ENCODE measurements at regions not wholly inside any gene's neighbourhood (a gene's known extent, or its start where the extent isn't known, plus 50 kb on each side); places are given as distances from the start of the nearest gene placed in this dataset.

GRCh38 chr9:129525656-129526196, 95.2 kb downstream of the C9orf50 start:
- Mint-ChIP-seq H3K4me1 (ENCODE audit: low read depth) (peaks cover 29% of the 10 kb centered on the region), H3K27me3 (peaks cover 25% of the 10 kb centered on the region), H3K4me3 (no peak overlapping the region), H3K9me3 (peaks cover 8% of the 10 kb centered on the region), H3K36me3 (ENCODE audit: low read depth) (no peaks in the 10 kb centered on the region), H3K27ac (no peak overlapping the region)
- intact Hi-C loops (cut with micrococcal nuclease) = no loop called here

GRCh38 chr9:129524582-129525270, 96.2 kb downstream of the C9orf50 start:
- H3K36me3 Mint-ChIP-seq (ENCODE audit: low read depth) = no peaks in the 10 kb centered on the region
- intact Hi-C loops (cut with micrococcal nuclease) = no loop called here
- H3K27ac Mint-ChIP-seq = no peak overlapping the region
- H3K4me1 Mint-ChIP-seq (ENCODE audit: low read depth) = peaks cover 24% of the 10 kb centered on the region
- no peak overlapping the region for H3K4me3 Mint-ChIP-seq
- H3K27me3 Mint-ChIP-seq = peaks cover 25% of the 10 kb centered on the region
- H3K9me3 Mint-ChIP-seq = peaks cover 8% of the 10 kb centered on the region

- Mint-ChIP-seq H3K9me3 (peaks cover 8% of the 10 kb centered on the region), H3K4me3 (no peak overlapping the region), H3K36me3 (ENCODE audit: low read depth) (no peaks in the 10 kb centered on the region), H3K27ac (no peak overlapping the region), H3K4me1 (ENCODE audit: low read depth) (peaks cover 24% of the 10 kb centered on the region), H3K27me3 (peaks cover 25% of the 10 kb centered on the region)
- intact Hi-C loops (cut with micrococcal nuclease) = no loop called here
Measured at GRCh38 chr9:129523943-129524581, 96.8 kb downstream of the C9orf50 start.

- Mint-ChIP-seq H3K4me3 (no peak overlapping the region), H3K4me1 (ENCODE audit: low read depth) (peaks cover 24% of the 10 kb centered on the region), H3K36me3 (ENCODE audit: low read depth) (no peaks in the 10 kb centered on the region), H3K27ac (no peak overlapping the region), H3K27me3 (peaks cover 29% of the 10 kb centered on the region), H3K9me3 (peaks cover 10% of the 10 kb centered on the region)
- intact Hi-C loops (cut with micrococcal nuclease) = no loop called here
Measured at GRCh38 chr9:129522351-129522750, 98.5 kb downstream of the C9orf50 start.

GRCh38 chr9:129520082-129520481, 100.8 kb downstream of the C9orf50 start:
- Mint-ChIP-seq H3K4me3 (no peak overlapping the region), H3K27ac (no peak overlapping the region), H3K27me3 (peaks cover 24% of the 10 kb centered on the region), H3K9me3 (peaks cover 19% of the 10 kb centered on the region), H3K4me1 (ENCODE audit: low read depth) (peaks cover 23% of the 10 kb centered on the region), H3K36me3 (ENCODE audit: low read depth) (no peaks in the 10 kb centered on the region)
- intact Hi-C loops (cut with micrococcal nuclease) = no loop called here

- H3K27me3 Mint-ChIP-seq = peaks cover 27% of the 10 kb centered on the region
- H3K9me3 Mint-ChIP-seq = peaks cover 39% of the 10 kb centered on the region
- no peak overlapping the region for H3K4me3 Mint-ChIP-seq
- peaks cover 5% of the 10 kb centered on the region for H3K4me1 Mint-ChIP-seq (ENCODE audit: low read depth)
- intact Hi-C loops (cut with micrococcal nuclease) = no loop called here
- H3K27ac Mint-ChIP-seq = no peak overlapping the region
- peaks cover 7% of the 10 kb centered on the region for H3K36me3 Mint-ChIP-seq (ENCODE audit: low read depth)
Measured at GRCh38 chr9:129518074-129518473, 102.8 kb downstream of the C9orf50 start.

GRCh38 chr9:129517006-129517405, 103.9 kb downstream of the C9orf50 start:
- H3K4me3 Mint-ChIP-seq = no peak overlapping the region
- H3K36me3 Mint-ChIP-seq (ENCODE audit: low read depth) = peaks cover 7% of the 10 kb centered on the region
- no peaks in the 10 kb centered on the region for H3K4me1 Mint-ChIP-seq (ENCODE audit: low read depth)
- peaks cover 48% of the 10 kb centered on the region for H3K9me3 Mint-ChIP-seq
- H3K27me3 Mint-ChIP-seq = peaks cover 20% of the 10 kb centered on the region
- no peak overlapping the region for H3K27ac Mint-ChIP-seq
- intact Hi-C loops (cut with micrococcal nuclease) = no loop called here

- peaks cover 7% of the 10 kb centered on the region for H3K36me3 Mint-ChIP-seq (ENCODE audit: low read depth)
- H3K27me3 Mint-ChIP-seq = peaks cover 33% of the 10 kb centered on the region
- H3K4me1 Mint-ChIP-seq (ENCODE audit: low read depth) = no peaks in the 10 kb centered on the region
- peaks cover 48% of the 10 kb centered on the region for H3K9me3 Mint-ChIP-seq
- H3K4me3 Mint-ChIP-seq = no peak overlapping the region
- intact Hi-C loops (cut with micrococcal nuclease) = no loop called here
- no peak overlapping the region for H3K27ac Mint-ChIP-seq
Measured at GRCh38 chr9:129514891-129515290, 106.0 kb downstream of the C9orf50 start.

GRCh38 chr9:129514497-129514867, 106.4 kb downstream of the C9orf50 start:
- Mint-ChIP-seq H3K27ac (no peak overlapping the region), H3K9me3 (peaks cover 48% of the 10 kb centered on the region), H3K36me3 (ENCODE audit: low read depth) (peaks cover 7% of the 10 kb centered on the region), H3K4me1 (ENCODE audit: low read depth) (no peaks in the 10 kb centered on the region), H3K4me3 (no peak overlapping the region), H3K27me3 (peaks cover 37% of the 10 kb centered on the region)
- intact Hi-C loops (cut with micrococcal nuclease) = no loop called here

GRCh38 chr9:129513856-129514496, 106.9 kb downstream of the C9orf50 start:
- Mint-ChIP-seq H3K36me3 (ENCODE audit: low read depth) (peaks cover 7% of the 10 kb centered on the region), H3K9me3 (peaks cover 48% of the 10 kb centered on the region), H3K4me1 (ENCODE audit: low read depth) (peaks cover under 1% of the 10 kb centered on the region), H3K27me3 (peaks cover 39% of the 10 kb centered on the region), H3K27ac (no peak overlapping the region), H3K4me3 (no peak overlapping the region)
- intact Hi-C loops (cut with micrococcal nuclease) = no loop called here

GRCh38 chr9:129513282-129513681, 107.6 kb downstream of the C9orf50 start:
- H3K27me3 Mint-ChIP-seq = peaks cover 37% of the 10 kb centered on the region
- intact Hi-C loops (cut with micrococcal nuclease) = no loop called here
- no peak overlapping the region for H3K27ac Mint-ChIP-seq
- H3K4me1 Mint-ChIP-seq (ENCODE audit: low read depth) = peaks cover 7% of the 10 kb centered on the region
- H3K9me3 Mint-ChIP-seq = peaks cover 44% of the 10 kb centered on the region
- H3K4me3 Mint-ChIP-seq = no peak overlapping the region
- peaks cover 7% of the 10 kb centered on the region for H3K36me3 Mint-ChIP-seq (ENCODE audit: low read depth)

- H3K27me3 Mint-ChIP-seq = peaks cover 35% of the 10 kb centered on the region
- H3K27ac Mint-ChIP-seq = no peak overlapping the region
- H3K9me3 Mint-ChIP-seq = peaks cover 38% of the 10 kb centered on the region
- H3K4me1 Mint-ChIP-seq (ENCODE audit: low read depth) = peaks cover 10% of the 10 kb centered on the region
- H3K4me3 Mint-ChIP-seq = no peak overlapping the region
- peaks cover 10% of the 10 kb centered on the region for H3K36me3 Mint-ChIP-seq (ENCODE audit: low read depth)
- intact Hi-C loops (cut with micrococcal nuclease) = no loop called here
Measured at GRCh38 chr9:129511285-129511900, 109.5 kb downstream of the C9orf50 start.

GRCh38 chr9:129509533-129509928, 111.4 kb downstream of the C9orf50 start:
- H3K4me3 Mint-ChIP-seq = no peak overlapping the region
- no peak overlapping the region for H3K27ac Mint-ChIP-seq
- H3K9me3 Mint-ChIP-seq = peaks cover 23% of the 10 kb centered on the region
- peaks cover 29% of the 10 kb centered on the region for H3K36me3 Mint-ChIP-seq (ENCODE audit: low read depth)
- peaks cover 32% of the 10 kb centered on the region for H3K27me3 Mint-ChIP-seq
- intact Hi-C loops (cut with micrococcal nuclease) = no loop called here
- H3K4me1 Mint-ChIP-seq (ENCODE audit: low read depth) = peaks cover 14% of the 10 kb centered on the region

GRCh38 chr9:129507805-129508204, 113.1 kb downstream of the C9orf50 start:
- peaks cover 26% of the 10 kb centered on the region for H3K4me1 Mint-ChIP-seq (ENCODE audit: low read depth)
- peaks cover 6% of the 10 kb centered on the region for H3K9me3 Mint-ChIP-seq
- H3K27me3 Mint-ChIP-seq = peaks cover 27% of the 10 kb centered on the region
- intact Hi-C loops (cut with micrococcal nuclease) = no loop called here
- H3K4me3 Mint-ChIP-seq = no peak overlapping the region
- H3K36me3 Mint-ChIP-seq (ENCODE audit: low read depth) = peaks cover 39% of the 10 kb centered on the region
- H3K27ac Mint-ChIP-seq = no peak overlapping the region

Data from dendritic cell treated with granulocyte-macrophage colony-stimulating factor and Interleukin-4, amounts not matched to agents 40 ng/mL and 50 ng/mL, for 4 days (primary cell).